ENCODE measurements at regions not wholly inside any gene's neighbourhood (a gene's known extent, or its start where the extent isn't known, plus 50 kb on each side); places are given as distances from the start of the nearest gene placed in this dataset.

GRCh38 chr2:31704561-31705212 lies 123.9 kb upstream of the SRD5A2 start:
- Histone ChIP-seq H3K4me1 (ENCODE audit: insufficient read depth) (no peaks in the 10 kb centered on the region), H3K79me2 (replicated peaks; ENCODE audit: insufficient read depth) (no peaks in the 10 kb centered on the region), H3K4me2 (no peak overlapping the region)

More at GRCh38 chr2:31704561-31705212, 123.9 kb upstream of the SRD5A2 start:
- peaks cover 57% of the 10 kb centered on the region for H3K9me3 Mint-ChIP-seq
- H3K36me3 ChIP-seq (ENCODE audit: insufficient read depth): no peaks in the 10 kb centered on the region
- peaks cover 6% of the 10 kb centered on the region for H3K9me2 ChIP-seq (ENCODE audit: insufficient read depth)
- DNase-seq (ENCODE audit: low spot score) (no peak), ATAC-seq (no peak)
- no peaks in the 10 kb centered on the region for H3K4me1 Mint-ChIP-seq
- H3K4me3 ChIP-seq: no peak overlapping the region
- no peaks in the 10 kb centered on the region for H4K20me1 ChIP-seq (replicated peaks; ENCODE audit: insufficient read depth)
- no peaks in the 10 kb centered on the region; the same call in 2 of the 3 replicates for H3K36me3 Mint-ChIP-seq (ENCODE audit: low read depth)
- H2AFZ ChIP-seq: no peak overlapping the region
- H3K4me3 Mint-ChIP-seq: no peak overlapping the region
- no peak overlapping the region for H3K27ac Mint-ChIP-seq
- H3F3A ChIP-seq (replicated peaks; ENCODE audit: low read depth): no peaks in the 10 kb centered on the region
- no peak overlapping the region for H3K27ac ChIP-seq (ENCODE audit: low read depth)
- no peaks in the 10 kb centered on the region for H3K27me3 ChIP-seq (ENCODE audit: insufficient read depth)
- H3K27me3 Mint-ChIP-seq (ENCODE audit: insufficient read depth, low read depth, poor library complexity): peaks cover 5% of the 10 kb centered on the region
- TF ChIP-seq CTCF (conservative IDR thresholded peaks at IDR 0.05; ENCODE audit: low read depth in 2 of 2): no peak
- TF ChIP-seq ETS1 (IDR thresholded peaks at IDR 0.05): no peak
- no peak for TF ChIP-seq ZNF331 (CRISPR knock-in tag; IDR thresholded peaks at IDR 0.05; ENCODE audit: low read depth)
- no peak for TF ChIP-seq REST (IDR thresholded peaks at IDR 0.05; ENCODE audit: unreplicated experiment)
- no peak for TF ChIP-seq POLR2AphosphoS5 (IDR thresholded peaks at IDR 0.05; ENCODE audit: low read depth)
- TF ChIP-seq CREB1 (CRISPR knock-in tag; IDR thresholded peaks at IDR 0.05; ENCODE audit: low read depth): no peak
- TF ChIP-seq NANOG (IDR thresholded peaks at IDR 0.05; ENCODE audit: borderline replicate concordance): no peak
- TF ChIP-seq STAT1 (IDR thresholded peaks at IDR 0.05; ENCODE audit: unreplicated experiment): no peak
- no peak for TF ChIP-seq EZH2 (IDR thresholded peaks at IDR 0.05; ENCODE audit: low read depth, unreplicated experiment)
- no peak for TF ChIP-seq JUNB (IDR thresholded peaks at IDR 0.05; ENCODE audit: unreplicated experiment)
- no peak for TF ChIP-seq ZNF462 (CRISPR knock-in tag; IDR thresholded peaks at IDR 0.05)
- no peak for TF ChIP-seq ZNF114 (CRISPR knock-in tag; IDR thresholded peaks at IDR 0.05)
- no peak for TF ChIP-seq EZH2phosphoT487 (IDR thresholded peaks at IDR 0.05; ENCODE audit: unreplicated experiment)
